ENCODE measurements at regions not wholly inside any gene's neighbourhood (a gene's known extent, or its start where the extent isn't known, plus 50 kb on each side); places are given as distances from the start of the nearest gene placed in this dataset.

GRCh38 chr5:6224406-6224805, 153.9 kb downstream of the MED10 start:
- H3K4me2 ChIP-seq (ENCODE audit: low read depth, low read length, poor library complexity, severe bottlenecking) = no peak overlapping the region
- no peaks in the 10 kb centered on the region for H3K9me3 ChIP-seq (ENCODE audit: low read length)
- H3K36me3 ChIP-seq (ENCODE audit: insufficient read depth, low read length) = no peaks in the 10 kb centered on the region
- no peak overlapping the region for H3K27ac ChIP-seq (ENCODE audit: low read length)
- H3K4me3 ChIP-seq (ENCODE audit: low read length) = no peak overlapping the region
- H3K4me1 ChIP-seq (ENCODE audit: low read length) = no peaks in the 10 kb centered on the region
- H4K20me1 ChIP-seq (ENCODE audit: insufficient read depth, low read depth, low read length) = no peaks in the 10 kb centered on the region
- H3K9ac ChIP-seq (ENCODE audit: low read length) = no peak overlapping the region
- H3K9me2 ChIP-seq (replicated peaks; ENCODE audit: insufficient read depth, low read length) = no peaks in the 10 kb centered on the region
- H3K27me3 ChIP-seq (ENCODE audit: low read length) = no peaks in the 10 kb centered on the region
- H2AFZ ChIP-seq (ENCODE audit: low read length) = no peak overlapping the region
- no peak for DNase-seq
- H3K79me2 ChIP-seq (ENCODE audit: low read length) = no peaks in the 10 kb centered on the region

GRCh38 chr5:6222899-6223298, 155.4 kb downstream of the MED10 start:
- no peaks in the 10 kb centered on the region for H3K36me3 ChIP-seq (ENCODE audit: insufficient read depth, low read length)
- no peak overlapping the region for H3K9ac ChIP-seq (ENCODE audit: low read length)
- no peak overlapping the region for H3K4me2 ChIP-seq (ENCODE audit: low read depth, low read length, poor library complexity, severe bottlenecking)
- no peak overlapping the region for H2AFZ ChIP-seq (ENCODE audit: low read length)
- no peaks in the 10 kb centered on the region for H3K79me2 ChIP-seq (ENCODE audit: low read length)
- H3K4me3 ChIP-seq (ENCODE audit: low read length) = no peak overlapping the region
- no peaks in the 10 kb centered on the region for H3K9me3 ChIP-seq (ENCODE audit: low read length)
- no peaks in the 10 kb centered on the region for H3K4me1 ChIP-seq (ENCODE audit: low read length)
- no peak for DNase-seq
- H4K20me1 ChIP-seq (ENCODE audit: insufficient read depth, low read depth, low read length) = no peaks in the 10 kb centered on the region
- H3K27me3 ChIP-seq (ENCODE audit: low read length) = no peaks in the 10 kb centered on the region
- no peak overlapping the region for H3K27ac ChIP-seq (ENCODE audit: low read length)
- H3K9me2 ChIP-seq (replicated peaks; ENCODE audit: insufficient read depth, low read length) = no peaks in the 10 kb centered on the region

- Histone ChIP-seq H3K4me2 (ENCODE audit: low read depth, low read length, poor library complexity, severe bottlenecking) (no peak overlapping the region), H3K79me2 (ENCODE audit: low read length) (no peaks in the 10 kb centered on the region), H3K9me2 (replicated peaks; ENCODE audit: insufficient read depth, low read length) (no peaks in the 10 kb centered on the region), H3K27ac (ENCODE audit: low read length) (no peak overlapping the region), H3K9ac (ENCODE audit: low read length) (no peak overlapping the region), H3K4me3 (ENCODE audit: low read length) (no peak overlapping the region), H3K9me3 (ENCODE audit: low read length) (no peaks in the 10 kb centered on the region), H2AFZ (ENCODE audit: low read length) (no peak overlapping the region), H4K20me1 (ENCODE audit: insufficient read depth, low read depth, low read length) (no peaks in the 10 kb centered on the region), H3K27me3 (ENCODE audit: low read length) (no peaks in the 10 kb centered on the region), H3K4me1 (ENCODE audit: low read length) (no peaks in the 10 kb centered on the region), H3K36me3 (ENCODE audit: insufficient read depth, low read length) (no peaks in the 10 kb centered on the region)
- DNase-seq = no peak
Measured at GRCh38 chr5:6222121-6222520, 156.2 kb downstream of the MED10 start.

GRCh38 chr5:6221141-6221626, 157.2 kb downstream of the MED10 start:
- no peaks in the 10 kb centered on the region for H3K4me1 ChIP-seq (ENCODE audit: low read length)
- H3K27ac ChIP-seq (ENCODE audit: low read length) = no peak overlapping the region
- H3K9ac ChIP-seq (ENCODE audit: low read length) = no peak overlapping the region
- no peak overlapping the region for H2AFZ ChIP-seq (ENCODE audit: low read length)
- no peaks in the 10 kb centered on the region for H3K36me3 ChIP-seq (ENCODE audit: insufficient read depth, low read length)
- H3K9me3 ChIP-seq (ENCODE audit: low read length) = no peaks in the 10 kb centered on the region
- no peak for DNase-seq
- no peak overlapping the region for H3K4me2 ChIP-seq (ENCODE audit: low read depth, low read length, poor library complexity, severe bottlenecking)
- H3K4me3 ChIP-seq (ENCODE audit: low read length) = no peak overlapping the region
- H3K79me2 ChIP-seq (ENCODE audit: low read length) = no peaks in the 10 kb centered on the region
- H4K20me1 ChIP-seq (ENCODE audit: insufficient read depth, low read depth, low read length) = no peaks in the 10 kb centered on the region
- no peaks in the 10 kb centered on the region for H3K27me3 ChIP-seq (ENCODE audit: low read length)
- no peaks in the 10 kb centered on the region for H3K9me2 ChIP-seq (replicated peaks; ENCODE audit: insufficient read depth, low read length)

GRCh38 chr5:6220346-6221088, 157.8 kb downstream of the MED10 start:
- Histone ChIP-seq H4K20me1 (ENCODE audit: insufficient read depth, low read depth, low read length) (no peaks in the 10 kb centered on the region), H3K9me2 (replicated peaks; ENCODE audit: insufficient read depth, low read length) (no peaks in the 10 kb centered on the region), H3K27me3 (ENCODE audit: low read length) (no peaks in the 10 kb centered on the region), H3K4me2 (ENCODE audit: low read depth, low read length, poor library complexity, severe bottlenecking) (no peak overlapping the region), H3K27ac (ENCODE audit: low read length) (no peak overlapping the region), H2AFZ (ENCODE audit: low read length) (no peak overlapping the region), H3K4me3 (ENCODE audit: low read length) (no peak overlapping the region), H3K79me2 (ENCODE audit: low read length) (no peaks in the 10 kb centered on the region), H3K36me3 (ENCODE audit: insufficient read depth, low read length) (no peaks in the 10 kb centered on the region), H3K4me1 (ENCODE audit: low read length) (no peaks in the 10 kb centered on the region), H3K9me3 (ENCODE audit: low read length) (no peaks in the 10 kb centered on the region), H3K9ac (ENCODE audit: low read length) (no peak overlapping the region)
- no peak for DNase-seq

- Histone ChIP-seq H3K4me2 (ENCODE audit: low read depth, low read length, poor library complexity, severe bottlenecking) (no peak overlapping the region), H4K20me1 (ENCODE audit: insufficient read depth, low read depth, low read length) (no peaks in the 10 kb centered on the region), H3K9ac (ENCODE audit: low read length) (no peak overlapping the region), H3K4me1 (ENCODE audit: low read length) (no peaks in the 10 kb centered on the region), H3K27ac (ENCODE audit: low read length) (no peak overlapping the region), H3K9me2 (replicated peaks; ENCODE audit: insufficient read depth, low read length) (no peaks in the 10 kb centered on the region), H3K4me3 (ENCODE audit: low read length) (no peak overlapping the region), H3K36me3 (ENCODE audit: insufficient read depth, low read length) (no peaks in the 10 kb centered on the region), H2AFZ (ENCODE audit: low read length) (no peak overlapping the region), H3K27me3 (ENCODE audit: low read length) (no peaks in the 10 kb centered on the region), H3K9me3 (ENCODE audit: low read length) (no peaks in the 10 kb centered on the region), H3K79me2 (ENCODE audit: low read length) (no peaks in the 10 kb centered on the region)
- no peak for DNase-seq
Measured at GRCh38 chr5:6218517-6218916, 159.8 kb downstream of the MED10 start.

- no peak overlapping the region for H3K9ac ChIP-seq (ENCODE audit: low read length)
- H2AFZ ChIP-seq (ENCODE audit: low read length) = no peak overlapping the region
- H3K4me2 ChIP-seq (ENCODE audit: low read depth, low read length, poor library complexity, severe bottlenecking) = no peak overlapping the region
- no peaks in the 10 kb centered on the region for H3K36me3 ChIP-seq (ENCODE audit: insufficient read depth, low read length)
- H3K4me1 ChIP-seq (ENCODE audit: low read length) = no peaks in the 10 kb centered on the region
- H3K4me3 ChIP-seq (ENCODE audit: low read length) = no peak overlapping the region
- no peak overlapping the region for H3K27ac ChIP-seq (ENCODE audit: low read length)
- H3K9me2 ChIP-seq (replicated peaks; ENCODE audit: insufficient read depth, low read length) = no peaks in the 10 kb centered on the region
- no peak for DNase-seq
- no peaks in the 10 kb centered on the region for H4K20me1 ChIP-seq (ENCODE audit: insufficient read depth, low read depth, low read length)
- H3K27me3 ChIP-seq (ENCODE audit: low read length) = no peaks in the 10 kb centered on the region
- no peaks in the 10 kb centered on the region for H3K79me2 ChIP-seq (ENCODE audit: low read length)
- H3K9me3 ChIP-seq (ENCODE audit: low read length) = no peaks in the 10 kb centered on the region
Measured at GRCh38 chr5:6218116-6218515, 160.2 kb downstream of the MED10 start.

GRCh38 chr5:6216471-6217075, 161.8 kb downstream of the MED10 start:
- Histone ChIP-seq H3K36me3 (ENCODE audit: insufficient read depth, low read length) (no peaks in the 10 kb centered on the region), H2AFZ (ENCODE audit: low read length) (no peak overlapping the region), H3K4me1 (ENCODE audit: low read length) (no peaks in the 10 kb centered on the region), H3K4me3 (ENCODE audit: low read length) (no peak overlapping the region), H3K4me2 (ENCODE audit: low read depth, low read length, poor library complexity, severe bottlenecking) (no peak overlapping the region), H4K20me1 (ENCODE audit: insufficient read depth, low read depth, low read length) (no peaks in the 10 kb centered on the region), H3K27ac (ENCODE audit: low read length) (no peak overlapping the region), H3K9me3 (ENCODE audit: low read length) (no peaks in the 10 kb centered on the region), H3K27me3 (ENCODE audit: low read length) (no peaks in the 10 kb centered on the region), H3K9ac (ENCODE audit: low read length) (no peak overlapping the region), H3K79me2 (ENCODE audit: low read length) (no peaks in the 10 kb centered on the region), H3K9me2 (replicated peaks; ENCODE audit: insufficient read depth, low read length) (no peaks in the 10 kb centered on the region)
- DNase-seq = no peak
